BE2C (cell line): ENCODE measurements at regions not wholly inside any gene's neighbourhood (a gene's known extent, or its start where the extent isn't known, plus 50 kb on each side); places are given as distances from the start of the nearest gene placed in this dataset.

Source experiments
- DNase-seq: peaks from one replicate; pipeline ENCODE4 v3.0.0-alpha.2; 2020
- H3K27me3 ChIP-seq: fragments of 250-450 bp; sonication (Bioruptor Pico); 2 replicates; pipeline ENCODE4 v1.5.1; 2020; ENCODE audit warnings: mild to moderate bottlenecking
- H3K36me3 ChIP-seq: fragments of 250-450 bp; sonication (Bioruptor Pico); 2 replicates; pipeline ENCODE4 v1.5.1; 2020; ENCODE audit warnings: mild to moderate bottlenecking
- H3K4me1 ChIP-seq: fragments of 250-450 bp; sonication (Bioruptor Pico); 2 replicates; pipeline ENCODE4 v1.5.1; 2020
- H3K4me3 ChIP-seq: 2 replicates; pipeline ENCODE4 v1.5.1; 2011; ENCODE audit warnings: low read depth, low read length
- H3K9me3 ChIP-seq: fragments of 250-450 bp; sonication (Bioruptor Pico); 2 replicates; pipeline ENCODE4 v1.5.1; 2020
- TF ChIP-seq, protein P1 (sequence below): IDR thresholded peaks from 2 replicates; pipeline ENCODE4 v1.5.1; 2012; ENCODE audit warnings: mild to moderate bottlenecking, low read depth, low read length

DNA sequence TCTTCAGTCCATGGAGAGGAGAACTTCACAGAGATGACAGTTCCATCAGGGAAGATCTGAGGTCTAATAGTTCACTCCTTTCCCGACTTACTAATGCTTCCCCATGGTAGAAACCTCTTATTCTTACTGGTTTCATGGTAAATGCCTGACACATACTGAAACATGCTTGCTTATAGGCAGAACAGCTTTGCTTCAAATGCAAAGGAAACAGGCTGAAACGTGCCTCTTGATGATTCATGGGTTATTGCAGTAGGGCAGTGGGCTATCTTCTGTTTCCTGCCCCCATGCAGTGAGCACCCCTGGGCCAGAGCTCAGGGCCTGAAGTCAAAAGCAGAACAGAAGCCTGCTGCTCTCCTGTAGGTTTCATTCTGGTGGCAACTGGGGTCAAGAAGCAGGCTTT is 223.5 kb downstream of the RDH14 start:
- H3K9me3 ChIP-seq = no peaks in the 10 kb centered on the region
- no peaks in the 10 kb centered on the region for H3K27me3 ChIP-seq
- DNase-seq = no peak
- TF ChIP-seq, protein P1, sequence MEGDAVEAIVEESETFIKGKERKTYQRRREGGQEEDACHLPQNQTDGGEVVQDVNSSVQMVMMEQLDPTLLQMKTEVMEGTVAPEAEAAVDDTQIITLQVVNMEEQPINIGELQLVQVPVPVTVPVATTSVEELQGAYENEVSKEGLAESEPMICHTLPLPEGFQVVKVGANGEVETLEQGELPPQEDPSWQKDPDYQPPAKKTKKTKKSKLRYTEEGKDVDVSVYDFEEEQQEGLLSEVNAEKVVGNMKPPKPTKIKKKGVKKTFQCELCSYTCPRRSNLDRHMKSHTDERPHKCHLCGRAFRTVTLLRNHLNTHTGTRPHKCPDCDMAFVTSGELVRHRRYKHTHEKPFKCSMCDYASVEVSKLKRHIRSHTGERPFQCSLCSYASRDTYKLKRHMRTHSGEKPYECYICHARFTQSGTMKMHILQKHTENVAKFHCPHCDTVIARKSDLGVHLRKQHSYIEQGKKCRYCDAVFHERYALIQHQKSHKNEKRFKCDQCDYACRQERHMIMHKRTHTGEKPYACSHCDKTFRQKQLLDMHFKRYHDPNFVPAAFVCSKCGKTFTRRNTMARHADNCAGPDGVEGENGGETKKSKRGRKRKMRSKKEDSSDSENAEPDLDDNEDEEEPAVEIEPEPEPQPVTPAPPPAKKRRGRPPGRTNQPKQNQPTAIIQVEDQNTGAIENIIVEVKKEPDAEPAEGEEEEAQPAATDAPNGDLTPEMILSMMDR = no peak
- H3K4me3 ChIP-seq = no peak overlapping the region
- H3K4me1 ChIP-seq = no peaks in the 10 kb centered on the region
- no peaks in the 10 kb centered on the region for H3K36me3 ChIP-seq

DNA sequence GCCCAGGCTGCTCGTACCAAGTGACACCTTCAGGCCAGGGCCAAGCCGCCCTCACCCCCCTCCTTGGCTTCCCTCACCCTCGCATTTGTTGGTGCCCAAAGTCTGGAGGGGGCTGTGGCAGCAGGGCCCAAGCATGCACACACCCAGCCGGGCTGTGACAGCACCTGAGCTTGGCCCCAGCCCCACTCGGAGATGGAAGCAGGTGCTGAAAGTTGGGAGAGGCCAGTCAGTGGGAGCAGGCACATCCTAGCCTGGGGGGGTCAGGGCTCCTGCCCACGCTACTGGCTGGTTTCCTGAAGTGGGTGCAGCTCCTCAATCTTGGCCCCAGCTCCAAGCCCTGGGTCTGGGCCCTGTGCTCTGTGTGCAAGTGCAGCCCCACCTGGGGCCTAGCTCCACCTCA is 228.0 kb downstream of the RDH14 start:
- no peaks in the 10 kb centered on the region; the same call in 1 of the 2 replicates for H3K9me3 ChIP-seq
- no peaks in the 10 kb centered on the region for H3K27me3 ChIP-seq
- no peaks in the 10 kb centered on the region for H3K4me1 ChIP-seq
- no peak overlapping the region for H3K4me3 ChIP-seq
- TF ChIP-seq, protein P1 = no peak
- no peak for DNase-seq
- no peaks in the 10 kb centered on the region for H3K36me3 ChIP-seq

DNA sequence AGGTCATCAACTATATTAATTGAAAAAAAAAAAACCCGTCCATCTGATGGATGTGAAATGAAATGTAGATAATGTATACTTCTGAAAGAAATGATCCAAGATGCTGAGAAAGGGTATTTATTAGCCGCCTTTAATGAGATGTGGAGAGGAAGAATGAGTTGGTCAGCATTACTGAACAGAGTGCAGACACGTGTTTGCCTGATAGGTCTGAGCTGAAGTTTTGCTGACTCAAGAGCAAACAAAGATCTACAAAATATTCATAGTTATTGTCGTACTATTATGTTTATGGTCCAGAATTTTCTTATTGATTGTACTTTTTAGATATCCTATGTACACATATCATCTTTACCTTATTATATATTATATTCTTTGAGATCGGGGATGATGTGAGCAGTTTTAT is 235.3 kb downstream of the RDH14 start:
- DNase-seq = no peak
- Histone ChIP-seq H3K4me3 (no peak overlapping the region), H3K9me3 (no peaks in the 10 kb centered on the region; the same call in 1 of the 2 replicates), H3K27me3 (no peaks in the 10 kb centered on the region), H3K4me1 (no peaks in the 10 kb centered on the region), H3K36me3 (no peaks in the 10 kb centered on the region)
- TF ChIP-seq, protein P1 = no peak

DNA sequence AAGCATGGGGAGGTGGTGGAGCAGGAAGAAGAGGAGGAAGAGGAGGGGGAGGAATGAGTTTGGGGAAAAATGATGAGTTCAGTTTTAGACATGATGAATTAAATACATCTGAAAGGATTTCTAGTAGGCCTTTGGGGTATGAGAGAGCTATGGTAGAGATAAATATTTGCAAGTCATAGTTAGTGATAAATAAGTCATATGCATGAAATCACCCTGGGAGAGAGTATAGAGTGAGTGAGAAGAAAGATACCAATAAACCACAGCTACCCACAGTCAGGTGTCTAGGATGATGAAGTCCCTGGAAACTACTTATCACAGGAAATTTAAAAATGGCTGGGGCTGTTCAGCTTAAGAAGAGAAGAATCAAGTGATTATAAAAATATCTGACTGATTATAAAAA is 240.5 kb downstream of the RDH14 start:
- Histone ChIP-seq H3K36me3 (no peaks in the 10 kb centered on the region), H3K4me3 (no peak overlapping the region), H3K4me1 (no peaks in the 10 kb centered on the region), H3K9me3 (no peaks in the 10 kb centered on the region), H3K27me3 (no peaks in the 10 kb centered on the region)
- DNase-seq = no peak
- TF ChIP-seq, protein P1 = no peak

DNA sequence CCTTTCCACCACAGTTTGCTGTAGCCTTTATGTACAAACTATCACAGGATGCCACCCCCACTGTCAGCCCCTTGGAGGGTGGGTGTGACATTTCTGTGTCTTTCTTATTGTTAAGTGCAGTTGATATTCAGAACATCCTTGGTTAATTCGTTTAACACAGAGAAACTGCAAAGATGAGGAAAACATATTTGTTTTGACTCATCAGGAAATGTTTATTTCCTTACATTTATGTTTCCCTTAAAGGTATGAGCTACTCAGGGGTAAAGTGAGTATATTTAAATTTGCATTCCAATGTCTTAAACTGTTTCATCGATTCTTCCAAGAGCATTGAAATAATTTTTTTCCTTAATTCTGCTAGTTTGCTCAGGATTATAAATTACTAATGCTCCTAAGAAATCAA is 243.4 kb downstream of the RDH14 start:
- no peak for DNase-seq
- Histone ChIP-seq H3K36me3 (no peaks in the 10 kb centered on the region), H3K27me3 (no peaks in the 10 kb centered on the region), H3K4me1 (no peaks in the 10 kb centered on the region), H3K4me3 (no peak overlapping the region), H3K9me3 (no peaks in the 10 kb centered on the region)
- TF ChIP-seq, protein P1 = no peak

DNA sequence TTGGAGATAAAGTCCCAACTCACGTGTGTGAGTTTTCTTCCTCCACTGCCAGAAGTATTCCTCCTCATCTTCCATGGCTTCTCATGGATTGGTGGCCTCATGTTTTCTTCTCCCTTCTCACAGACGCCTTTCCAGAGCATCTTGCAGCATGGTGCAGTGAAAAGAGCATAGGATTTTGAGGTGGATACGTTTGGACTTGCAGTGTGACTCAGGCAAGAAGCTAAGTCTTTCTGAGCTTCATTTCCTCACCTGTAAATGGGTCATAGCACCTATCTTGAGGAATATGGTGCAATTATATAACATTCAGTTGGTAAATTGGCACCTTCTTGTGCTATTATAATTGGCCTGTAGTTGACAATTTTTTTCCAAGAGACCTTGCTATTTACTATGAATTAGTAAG is 247.6 kb downstream of the RDH14 start:
- H3K36me3 ChIP-seq = no peaks in the 10 kb centered on the region
- TF ChIP-seq, protein P1 = no peak
- H3K9me3 ChIP-seq = no peaks in the 10 kb centered on the region
- DNase-seq = no peak
- no peaks in the 10 kb centered on the region for H3K4me1 ChIP-seq
- H3K27me3 ChIP-seq = no peaks in the 10 kb centered on the region
- H3K4me3 ChIP-seq = no peak overlapping the region
